Hematopoietic multipotent progenitor cell treated with erythropoietin and hydrocortisone succinate and interleukin-3 and kit ligand, for 6 days (in vitro differentiated cells): ENCODE measurements at regions not wholly inside any gene's neighbourhood (a gene's known extent, or its start where the extent isn't known, plus 50 kb on each side); places are given as distances from the start of the nearest gene placed in this dataset.
"Not testable (repeated sequence)": the region's sequence is repeated elsewhere in the genome, so short reads cannot be mapped to it uniquely, and the experiment has no call there.

Experiments
- DNase-seq: peaks from one replicate; pipeline ENCODE4 v3.0.0-alpha.2; 2015

DNA sequence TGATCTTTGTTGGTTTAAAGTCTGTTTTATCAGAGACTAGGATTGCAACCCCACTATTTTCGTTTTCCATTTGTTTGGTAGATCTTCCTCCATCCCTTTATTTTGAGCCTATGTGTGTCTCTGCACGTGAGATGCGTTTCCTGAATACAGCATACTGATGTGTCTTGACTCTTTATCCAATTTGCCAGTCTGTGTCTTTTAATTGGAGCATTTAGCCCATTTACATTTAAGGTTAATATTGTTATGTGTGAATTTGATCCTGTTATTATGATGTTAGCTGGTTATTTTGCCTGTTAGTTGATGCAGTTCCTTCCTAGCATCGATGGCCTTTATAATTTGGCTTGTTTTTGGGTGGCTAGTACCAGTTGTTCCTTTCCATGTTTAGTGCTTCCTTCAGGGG lies 177.2 kb upstream of the RPS23 start:
- not testable (repeated sequence) for DNase-seq

DNA sequence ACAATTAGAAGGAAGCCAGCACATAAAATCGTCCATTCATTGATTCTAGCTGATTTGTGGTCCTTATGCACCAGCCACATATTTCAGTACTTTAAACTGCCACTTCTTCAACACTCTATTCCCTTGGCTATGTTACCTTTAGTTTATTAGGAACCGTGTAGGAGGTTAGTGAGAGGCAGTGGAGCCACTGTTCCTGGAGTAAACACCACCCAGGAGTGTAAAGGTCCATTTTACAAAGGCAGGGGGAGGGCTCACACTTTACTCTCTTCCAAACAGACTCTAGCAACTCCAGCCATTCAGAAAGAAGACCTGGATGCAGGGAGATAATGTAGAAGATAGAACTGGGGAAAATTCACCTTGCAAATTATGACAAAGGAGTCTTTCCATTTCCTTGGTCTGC lies 170.2 kb upstream of the RPS23 start:
- no peak for DNase-seq

DNA sequence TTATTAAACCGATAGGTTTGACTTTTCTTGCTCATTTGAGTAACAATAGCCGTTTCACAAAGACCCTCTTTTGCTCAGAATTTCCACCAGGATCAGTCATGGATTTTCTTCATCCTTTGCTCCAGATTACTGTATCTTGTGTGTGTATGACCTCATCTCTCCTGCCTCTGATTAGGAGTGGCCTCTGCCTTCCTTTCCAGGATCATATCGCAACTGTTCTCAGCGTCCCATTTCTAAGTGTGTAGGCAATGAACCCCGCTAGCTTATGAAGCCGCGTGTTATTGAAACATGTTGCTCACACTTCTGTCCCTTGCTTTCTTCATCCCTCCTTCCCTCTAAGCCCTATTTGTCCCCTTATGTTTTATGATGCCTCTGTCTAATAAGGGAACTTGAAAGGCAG lies 169.8 kb upstream of the RPS23 start:
- no peak for DNase-seq

DNA sequence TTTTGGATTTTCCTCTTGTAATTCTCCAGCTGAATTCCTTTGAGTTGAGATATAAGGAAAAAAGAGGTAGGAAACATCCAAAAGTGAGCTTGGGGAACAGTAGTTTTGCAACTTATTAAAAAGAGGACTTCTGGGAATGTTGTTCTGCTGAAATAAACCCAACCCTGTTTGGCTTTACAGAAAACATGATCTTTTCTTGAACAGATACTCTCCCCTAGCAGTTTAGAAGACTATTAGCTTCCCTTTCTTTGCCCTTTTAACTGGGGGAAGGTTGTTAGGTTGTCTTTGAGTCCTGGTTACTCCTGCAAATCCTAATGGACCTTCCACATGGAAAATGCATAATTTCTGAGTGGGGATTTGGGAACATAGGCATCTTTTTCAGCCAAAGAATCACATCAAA lies 168.7 kb upstream of the RPS23 start:
- DNase-seq = no peak

DNA sequence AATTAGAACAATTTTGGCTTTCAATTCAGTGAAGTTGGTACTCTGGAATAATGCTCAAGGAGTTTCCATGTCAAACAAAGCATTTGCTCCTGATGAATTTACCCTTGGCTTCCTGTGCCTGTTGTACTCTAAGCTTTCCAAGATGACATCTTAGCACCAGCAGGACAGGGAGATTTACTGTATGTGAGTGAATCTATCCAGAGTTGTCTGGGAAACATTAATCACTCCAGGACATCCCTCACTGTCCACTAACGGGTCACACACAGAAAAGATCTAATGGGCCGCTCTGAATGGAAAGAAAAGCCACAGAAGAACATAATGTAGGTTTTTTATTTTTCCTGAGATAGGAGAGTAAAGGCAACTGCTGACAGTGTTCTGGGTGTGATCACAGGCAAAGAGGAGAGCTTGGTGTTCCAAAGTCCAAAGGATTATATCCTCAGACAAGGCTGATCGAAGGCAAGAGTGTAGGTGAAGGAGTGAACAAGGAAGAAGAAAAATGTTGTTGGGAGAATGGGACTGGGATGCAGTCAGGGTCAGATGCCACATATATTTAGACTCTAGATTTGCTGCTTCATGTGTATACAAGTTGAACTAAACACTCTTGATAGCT lies 167.7 kb upstream of the RPS23 start:
- DNase-seq = no peak

DNA sequence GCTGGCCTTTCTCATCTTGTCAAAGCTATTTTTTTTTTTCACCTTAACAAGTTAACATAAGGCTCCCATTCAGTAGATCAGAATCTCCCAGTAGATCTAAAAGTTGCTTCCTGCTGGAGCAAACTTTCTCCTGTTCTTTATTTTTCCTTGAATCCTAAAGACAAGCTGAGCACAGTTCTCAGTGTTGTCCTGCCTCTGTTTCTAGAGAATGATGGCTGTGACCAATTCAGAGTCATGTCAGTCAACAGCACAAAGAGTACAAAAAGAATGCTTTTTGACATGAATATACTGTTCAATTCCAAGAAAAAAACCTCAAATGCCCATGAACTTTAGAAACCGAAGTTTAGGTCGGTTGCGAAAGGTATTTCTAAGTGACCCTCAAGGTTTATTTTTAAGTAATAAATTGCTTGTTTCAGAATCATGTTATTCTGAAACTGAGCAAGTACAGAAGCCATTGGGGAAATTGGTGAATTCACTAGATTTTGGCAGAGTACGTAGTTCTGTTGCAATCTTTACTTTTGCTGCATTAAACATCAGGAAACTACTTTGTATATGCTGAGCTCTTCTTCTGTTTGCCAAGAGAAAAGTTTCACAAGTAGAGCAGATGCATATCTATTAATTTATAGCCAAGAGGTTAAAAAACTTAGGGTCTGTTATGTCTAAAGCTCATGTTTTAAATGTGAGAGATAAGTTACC lies 161.7 kb upstream of the RPS23 start:
- no peak for DNase-seq

DNA sequence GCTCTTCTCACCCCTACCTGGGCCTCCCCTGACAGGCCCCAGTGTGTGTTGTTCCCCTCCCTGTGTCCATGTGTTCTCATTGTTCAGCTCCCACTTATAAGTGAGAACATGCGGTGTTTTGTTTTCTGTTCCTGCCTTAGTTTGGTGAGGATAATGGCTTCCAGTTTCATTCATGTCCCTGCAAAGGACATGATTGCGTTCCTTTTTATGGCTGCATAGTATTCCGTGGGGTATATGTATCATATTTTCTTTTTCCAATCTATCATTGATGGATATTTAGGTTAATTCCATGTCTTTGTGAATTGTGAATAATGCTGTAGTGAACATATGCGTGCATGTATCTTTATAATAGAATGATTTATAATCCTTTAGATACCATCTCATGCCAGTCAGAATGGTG lies 159.4 kb upstream of the RPS23 start:
- DNase-seq = not testable (repeated sequence)

DNA sequence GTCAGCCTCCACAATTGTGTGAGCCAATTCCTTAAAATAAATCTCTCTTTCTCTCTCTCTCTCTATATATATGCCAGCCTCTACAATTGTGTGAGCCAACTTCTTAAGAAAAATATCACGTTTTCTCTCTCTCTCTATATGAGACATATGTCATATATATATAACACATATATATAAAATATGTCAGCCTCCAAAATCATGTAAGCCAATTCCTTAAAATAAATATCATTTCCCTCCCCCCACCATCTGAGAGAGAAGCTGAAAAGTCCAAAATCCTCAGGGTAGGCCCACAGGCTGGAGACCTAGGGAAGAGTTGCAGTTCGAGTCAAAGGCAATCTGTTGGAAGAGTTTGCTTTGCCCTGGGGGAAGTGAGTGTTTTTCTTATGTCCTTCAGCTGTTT lies 158.1 kb upstream of the RPS23 start:
- DNase-seq = no peak

DNA sequence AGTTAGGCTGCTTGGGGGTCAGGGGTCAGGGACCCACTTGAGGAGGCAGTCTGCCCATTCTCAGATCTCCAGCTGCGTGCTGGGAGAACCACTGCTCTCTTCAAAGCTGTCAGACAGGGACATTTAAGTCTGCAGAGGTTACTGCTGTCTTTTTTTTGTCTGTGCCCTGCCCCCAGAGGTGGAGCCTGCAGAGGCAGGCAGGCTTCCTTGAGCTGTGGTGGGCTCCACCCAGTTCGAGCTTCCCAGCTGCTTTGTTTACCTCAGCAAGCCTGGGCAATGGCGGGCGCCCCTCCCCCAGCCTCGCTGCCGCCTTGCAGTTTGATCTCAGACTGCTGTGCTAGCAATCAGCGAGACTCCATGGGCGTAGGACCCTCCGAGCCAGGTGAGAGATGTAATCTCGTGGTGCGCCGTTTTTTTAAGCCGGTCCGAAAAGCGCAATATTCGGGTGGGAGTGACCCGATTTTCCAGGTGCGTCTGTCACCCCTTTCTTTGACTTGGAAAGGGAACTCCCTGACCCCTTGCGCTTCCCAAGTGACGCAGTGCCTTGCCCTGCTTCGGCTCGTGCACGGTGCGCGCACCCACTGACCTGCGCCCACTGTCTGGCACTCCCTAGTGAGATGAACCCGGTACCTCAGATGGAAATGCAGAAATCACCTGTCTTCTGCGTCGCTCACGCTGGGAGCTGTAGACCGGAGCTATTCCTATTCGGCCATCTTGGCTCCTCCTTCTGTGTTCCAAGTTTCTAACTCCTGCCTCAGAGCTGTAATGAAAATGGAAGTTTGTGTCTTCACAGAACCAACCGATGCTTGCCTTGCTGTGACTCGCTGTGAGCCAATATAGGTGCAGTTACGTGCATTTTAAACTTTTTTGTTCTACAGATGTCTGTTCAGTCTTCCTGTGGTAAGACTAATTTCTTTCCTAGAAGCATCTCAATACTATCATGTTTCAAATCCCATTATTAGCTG lies 156.8 kb upstream of the RPS23 start:
- not testable (repeated sequence) for DNase-seq

DNA sequence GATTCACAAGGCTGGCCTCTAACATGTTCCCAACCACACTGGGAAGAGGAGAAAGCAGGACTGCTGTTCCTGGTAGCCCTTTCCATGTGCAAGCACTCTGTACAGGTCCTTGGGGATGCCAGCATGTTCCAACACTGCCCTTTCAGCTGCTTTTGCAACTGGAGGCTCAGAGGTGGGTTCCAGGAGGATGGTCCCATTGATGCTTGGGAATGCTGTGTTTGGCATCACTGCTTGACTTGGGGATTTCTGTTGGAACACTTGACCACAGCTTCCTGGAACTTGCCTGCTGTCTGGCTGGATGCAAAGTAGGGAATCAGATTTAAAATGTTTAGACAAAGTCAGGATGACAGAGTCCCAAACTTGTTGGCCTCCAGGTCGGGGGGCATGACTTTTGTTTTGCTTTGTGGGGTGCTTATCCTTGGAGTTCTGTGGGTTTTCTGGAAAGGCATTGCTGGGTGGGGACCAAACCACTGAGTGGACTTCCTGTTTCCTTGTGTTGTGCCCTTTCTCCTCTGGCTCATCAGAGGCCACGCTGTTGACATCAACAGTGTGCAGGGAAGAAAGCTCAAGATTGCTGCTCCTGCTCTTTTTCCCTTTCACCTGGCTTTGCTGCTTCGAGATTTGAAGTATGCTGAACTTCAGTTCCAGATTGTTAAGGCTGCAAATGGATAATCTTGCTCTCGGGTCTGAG lies 148.5 kb upstream of the RPS23 start:
- DNase-seq = no peak

DNA sequence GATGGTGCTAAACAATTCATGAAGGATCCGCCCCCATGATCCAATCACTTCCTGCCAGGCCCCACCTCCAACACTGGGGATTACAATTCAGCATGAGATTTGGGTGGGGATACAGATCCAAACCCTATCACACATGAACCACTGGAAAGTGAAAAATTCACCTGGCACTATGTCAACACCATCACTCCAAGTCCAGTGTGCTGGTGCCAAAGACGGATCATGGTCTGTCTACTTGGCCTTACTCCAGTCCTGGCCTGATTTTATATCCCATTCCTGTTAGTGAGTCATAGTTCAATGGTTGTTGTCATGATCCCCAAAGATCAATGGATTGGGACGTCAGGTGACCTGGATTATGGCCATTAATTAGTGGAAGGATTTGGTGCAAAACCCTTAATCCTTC lies 147.4 kb upstream of the RPS23 start:
- no peak for DNase-seq

DNA sequence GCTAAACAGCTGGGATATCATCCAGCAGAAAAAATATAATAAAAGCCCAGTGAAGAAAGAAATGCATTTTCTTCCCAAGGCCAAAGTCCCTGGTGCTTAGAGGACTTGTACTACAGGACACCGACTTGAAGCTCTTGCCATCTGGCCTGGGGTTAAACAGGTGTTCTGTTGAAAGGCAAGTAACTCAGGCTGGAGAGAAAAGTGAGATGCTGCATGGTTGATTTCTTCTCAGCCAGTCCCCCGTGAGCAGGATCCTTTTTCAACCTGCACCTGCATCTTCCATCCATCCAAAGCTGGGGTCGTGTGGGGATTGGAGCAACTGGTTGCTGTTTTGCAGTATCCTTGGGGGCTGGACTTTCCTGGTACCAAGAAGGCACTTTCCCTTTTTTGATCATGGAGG lies 146.1 kb upstream of the RPS23 start:
- no peak for DNase-seq

DNA sequence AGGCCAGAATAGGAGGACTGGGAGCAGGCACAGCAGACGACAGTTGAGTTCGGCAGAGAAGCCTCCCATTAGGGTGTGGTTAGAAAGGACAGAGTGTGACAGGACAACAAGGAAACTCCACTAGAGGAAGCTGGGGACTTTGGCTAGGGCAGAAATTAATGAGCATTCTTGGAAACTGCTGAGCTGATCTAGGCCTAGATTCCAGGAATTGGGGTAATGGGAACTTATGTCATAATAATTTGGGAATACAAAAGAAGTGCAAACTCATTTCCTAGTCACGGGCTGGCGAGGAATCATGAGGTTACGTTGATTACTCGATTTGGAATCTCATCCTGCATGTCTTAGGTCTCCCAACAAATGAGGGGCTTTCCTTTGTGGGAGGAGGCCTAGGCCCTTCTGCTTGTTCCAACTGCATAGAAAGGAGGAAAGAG lies 144.6 kb upstream of the RPS23 start:
- no peak for DNase-seq

DNA sequence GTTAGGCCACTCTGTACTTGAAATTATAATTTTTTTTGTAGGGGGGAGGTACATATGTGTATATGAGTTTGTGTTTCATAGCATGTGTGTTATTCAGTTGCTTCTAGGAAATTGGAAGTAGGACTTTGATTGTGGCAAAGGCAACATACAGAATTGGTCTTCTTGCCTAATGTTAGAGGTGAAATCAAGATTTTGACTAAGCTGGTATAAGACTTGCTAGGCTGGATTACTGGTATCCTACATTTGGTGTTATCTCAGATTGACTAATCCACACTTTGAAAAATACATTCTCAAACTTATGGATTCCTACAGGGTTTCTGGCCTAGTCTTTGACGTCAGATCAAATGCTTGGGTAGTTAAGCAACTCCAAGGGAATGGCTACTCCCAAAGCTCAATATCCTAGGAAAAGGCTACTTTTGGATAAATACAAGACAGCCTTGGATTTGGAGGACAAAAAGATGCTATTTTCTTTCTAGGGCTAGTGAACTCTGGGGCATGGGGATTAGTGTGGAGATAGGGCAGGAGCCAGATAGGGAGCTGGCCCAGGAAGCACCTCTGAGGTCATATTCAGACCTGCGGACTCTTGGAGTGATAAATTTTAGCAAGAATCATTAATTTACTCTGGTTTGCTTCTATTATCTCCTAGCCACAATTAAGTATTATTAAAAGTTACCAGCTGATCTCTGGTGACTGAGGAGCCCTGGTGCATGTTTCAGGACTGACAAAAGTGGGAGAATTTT lies 144.0 kb upstream of the RPS23 start:
- no peak for DNase-seq

DNA sequence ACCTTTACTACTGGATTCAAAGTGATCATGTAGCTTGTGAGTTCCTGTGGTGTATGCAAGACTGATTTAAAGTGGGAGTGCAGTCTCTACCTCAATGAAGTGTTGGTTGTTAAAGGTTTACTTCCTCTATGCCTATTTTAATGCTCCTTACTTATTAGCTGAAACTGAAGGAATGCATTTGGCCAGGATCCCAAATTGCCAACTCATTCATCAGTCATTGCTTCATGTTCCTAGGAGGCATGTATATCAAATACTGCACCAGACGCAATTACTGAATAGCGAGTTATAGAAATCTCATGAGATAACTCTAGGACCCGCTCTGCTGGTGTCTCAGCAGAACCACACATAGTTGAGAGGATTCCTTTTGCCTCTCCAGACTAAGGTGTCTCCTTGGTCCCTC lies 143.0 kb upstream of the RPS23 start:
- DNase-seq = no peak

DNA sequence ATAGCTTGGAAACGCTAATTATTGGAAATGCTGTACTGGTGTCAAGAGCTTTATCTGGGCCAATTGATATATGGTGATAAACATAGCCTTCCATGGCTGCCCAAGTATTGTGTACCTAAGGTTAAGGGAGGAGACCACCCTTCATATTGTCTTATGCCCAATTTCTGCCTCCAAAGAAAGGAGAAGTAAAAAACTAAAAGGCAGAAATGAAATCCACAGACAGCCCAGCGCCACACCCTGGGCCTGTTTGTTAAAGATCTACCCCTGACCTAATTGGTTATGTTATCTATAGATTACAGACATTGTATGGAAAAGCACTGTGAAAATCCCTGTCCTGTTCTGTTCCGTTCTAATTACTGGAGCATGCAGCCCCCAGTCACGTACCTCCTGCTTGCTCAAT lies 142.4 kb upstream of the RPS23 start:
- not testable (repeated sequence) for DNase-seq

DNA sequence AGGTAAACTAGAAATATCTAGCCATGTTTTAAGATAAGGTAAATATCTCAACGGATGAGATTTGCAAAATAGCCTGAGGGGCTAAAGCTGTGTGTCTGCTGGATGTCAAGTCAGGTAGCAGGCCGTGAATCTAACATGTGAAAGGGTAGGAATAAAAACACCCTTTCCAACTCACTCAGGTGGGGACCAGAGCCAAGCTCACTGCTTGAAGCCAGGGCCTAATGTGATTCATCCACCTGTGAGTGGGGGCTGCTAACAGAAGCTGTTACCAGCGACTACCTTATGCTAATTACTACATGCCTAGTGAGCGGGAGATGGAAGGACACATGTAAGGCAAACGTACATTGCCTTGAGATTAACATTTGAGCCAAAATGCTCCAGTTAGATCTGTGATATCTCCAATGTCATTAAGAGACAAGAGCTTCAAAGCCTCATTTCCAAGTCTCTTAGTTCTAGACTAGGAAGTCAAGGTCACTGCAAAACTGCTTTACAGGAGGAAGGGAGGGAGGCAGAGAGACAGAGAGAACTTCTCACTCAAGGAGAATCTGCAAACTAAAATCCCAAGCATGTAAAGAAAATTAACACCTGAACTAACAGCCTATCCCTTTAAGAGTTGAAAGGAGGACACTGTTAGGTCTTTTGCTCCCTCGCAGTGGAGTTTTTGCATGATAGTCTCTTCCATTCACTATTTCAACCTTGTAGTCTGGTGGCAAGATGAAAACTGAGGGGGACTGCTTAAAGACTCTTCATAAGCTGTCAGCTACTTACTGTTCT lies 141.6 kb upstream of the RPS23 start:
- DNase-seq = no peak

DNA sequence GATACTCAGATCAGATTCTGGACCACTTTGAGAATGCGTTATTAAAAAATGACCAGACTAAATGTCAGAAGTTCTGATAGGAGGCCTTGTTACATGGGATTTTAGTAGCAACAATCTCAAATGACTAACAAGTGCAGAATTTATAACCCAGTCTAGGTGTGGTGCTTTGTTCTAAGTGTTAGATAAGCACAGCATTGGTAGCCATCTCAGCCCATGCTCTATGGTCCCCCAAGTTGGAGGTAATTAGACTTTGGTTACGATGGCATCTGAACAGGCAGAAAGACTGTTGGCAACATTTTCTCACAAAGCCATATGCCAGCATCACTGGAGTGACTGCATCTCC lies 140.4 kb upstream of the RPS23 start:
- no peak for DNase-seq

DNA sequence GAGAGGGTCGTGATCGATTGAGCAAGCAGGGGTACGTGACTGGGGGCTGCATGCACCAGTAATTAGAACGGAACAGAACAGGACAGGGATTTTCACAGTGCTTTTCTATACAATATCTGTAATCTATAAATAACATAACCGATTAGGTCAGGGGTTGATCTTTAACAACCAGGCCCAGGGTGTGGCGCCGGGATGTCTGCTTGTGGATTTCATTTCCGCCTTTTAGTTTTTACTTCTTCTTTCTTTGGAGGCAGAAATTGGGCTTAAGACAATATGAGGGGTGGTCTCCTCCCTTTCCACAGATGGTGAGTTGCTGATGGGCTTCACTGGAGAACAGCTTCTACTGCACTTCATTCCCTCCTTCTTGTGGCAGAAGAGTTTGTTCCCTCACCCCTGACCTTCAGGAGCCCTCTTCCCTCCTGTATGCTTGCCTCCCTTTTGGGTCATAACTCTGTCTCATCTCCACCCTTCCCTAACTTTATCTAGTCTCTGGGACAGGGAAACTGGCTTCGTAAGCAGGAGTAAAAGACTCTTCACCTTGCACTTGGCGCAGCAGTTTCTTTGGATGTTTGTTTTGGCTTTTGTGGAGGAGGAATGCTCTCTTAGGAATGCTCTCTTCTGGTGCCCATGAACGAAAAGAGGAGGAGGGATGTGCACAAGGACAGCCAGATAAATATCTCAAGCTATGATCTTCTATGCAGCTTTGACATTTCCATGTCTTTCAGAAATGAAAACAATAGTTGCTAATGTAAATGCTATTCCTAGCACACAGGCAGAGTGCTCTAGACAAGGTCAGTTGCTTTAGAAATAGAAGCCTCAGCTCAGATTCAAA lies 139.8 kb upstream of the RPS23 start:
- no peak for DNase-seq

DNA sequence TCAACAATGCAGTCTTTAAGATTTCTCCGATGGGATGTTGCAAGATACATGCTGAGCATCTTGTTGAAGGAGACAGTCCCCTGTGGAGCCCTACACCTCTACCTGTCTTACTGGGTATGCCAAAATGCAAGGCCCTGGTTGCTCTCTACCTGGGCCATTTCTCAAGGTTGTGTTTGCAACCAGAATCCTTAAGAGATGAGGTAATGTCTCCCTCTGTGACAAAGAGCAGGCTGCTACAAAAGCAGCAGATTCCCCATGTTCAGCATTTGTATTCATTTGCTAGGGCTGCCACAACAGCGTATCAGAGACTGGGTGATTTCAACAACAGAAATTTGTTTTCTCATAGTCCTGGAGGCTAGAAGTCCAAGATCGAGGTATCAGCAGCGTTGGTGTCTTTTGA lies 138.4 kb upstream of the RPS23 start:
- DNase-seq = no peak

DNA sequence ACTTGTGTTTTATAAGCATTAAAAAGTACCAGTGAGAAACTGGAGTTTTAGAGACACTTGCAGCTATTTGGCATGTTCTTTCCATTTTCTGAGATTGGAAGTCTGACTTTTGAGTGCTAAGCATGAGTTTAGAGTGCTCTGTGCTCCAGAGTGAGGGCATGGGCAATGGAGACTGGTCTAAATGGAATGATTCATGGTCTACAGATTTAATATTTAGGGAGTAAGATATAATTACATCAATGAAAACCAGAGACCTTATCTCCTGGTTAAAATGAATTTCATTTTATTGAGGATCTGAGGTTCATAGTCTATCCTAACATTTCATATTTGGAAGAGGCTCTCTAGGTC lies 135.9 kb upstream of the RPS23 start:
- DNase-seq = no peak
